Forelimb muscle (tissue), 1 donor: ENCODE measurements at regions not wholly inside any gene's neighbourhood (a gene's known extent, or its start where the extent isn't known, plus 50 kb on each side); places are given as distances from the start of the nearest gene placed in this dataset.
"Not testable (repeated sequence)": the region's sequence is repeated elsewhere in the genome, so short reads cannot be mapped to it uniquely, and the experiment has no call there.

Source experiments
- DNase-seq: peaks from one replicate; pipeline ENCODE4 v3.0.0-alpha.2; 2013; ENCODE audit warnings: low read depth

DNA sequence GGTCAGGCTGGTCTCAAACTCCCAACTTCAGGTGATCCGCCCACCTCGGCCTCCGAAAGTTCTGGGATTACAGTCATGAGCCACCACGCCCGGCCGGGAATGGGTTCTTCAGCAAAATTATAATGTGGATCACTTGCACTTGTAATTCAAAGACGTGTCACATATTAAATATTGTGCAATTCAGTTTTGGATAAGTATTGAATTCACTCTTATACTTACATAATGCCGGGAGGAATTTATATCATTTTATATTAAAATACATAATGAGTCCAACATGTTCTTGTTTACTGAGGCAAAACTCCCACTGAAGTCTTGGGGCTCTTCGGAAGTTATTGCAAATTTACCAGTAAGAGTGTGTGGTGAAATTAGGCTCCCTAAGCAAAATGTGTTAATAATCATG is 635.2 kb upstream of the LUZP2 start:
- no peak for DNase-seq

DNA sequence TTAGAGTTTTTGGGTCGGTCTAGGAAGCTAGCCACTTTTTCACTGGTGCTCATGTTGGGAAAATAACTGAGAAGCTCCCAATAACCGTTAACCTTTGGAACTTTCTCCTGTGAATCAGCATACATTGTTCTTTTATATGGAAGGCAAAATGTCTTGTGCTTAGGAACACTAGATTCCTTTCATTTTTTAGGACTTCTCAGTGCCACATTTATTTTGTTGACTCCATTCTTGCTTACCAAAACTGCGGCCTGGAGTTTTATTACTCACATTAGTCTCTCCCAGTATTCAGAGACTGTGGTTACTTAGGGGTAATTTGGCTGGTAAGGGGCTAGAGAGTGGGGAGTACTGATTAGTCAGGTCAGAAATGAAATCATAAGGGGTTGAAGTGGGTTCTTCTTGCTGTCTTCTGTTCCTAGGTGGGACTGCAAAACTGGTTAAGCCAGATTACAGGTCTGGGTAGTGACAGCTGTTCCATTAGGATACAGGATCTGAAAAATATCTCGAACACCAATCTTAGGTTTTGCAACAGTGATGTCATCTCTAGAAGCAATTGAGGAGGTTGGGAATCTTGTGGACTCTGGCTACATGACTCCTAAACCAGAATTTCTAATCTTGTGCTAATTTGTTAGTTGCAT is 631.4 kb upstream of the LUZP2 start:
- no peak for DNase-seq

DNA sequence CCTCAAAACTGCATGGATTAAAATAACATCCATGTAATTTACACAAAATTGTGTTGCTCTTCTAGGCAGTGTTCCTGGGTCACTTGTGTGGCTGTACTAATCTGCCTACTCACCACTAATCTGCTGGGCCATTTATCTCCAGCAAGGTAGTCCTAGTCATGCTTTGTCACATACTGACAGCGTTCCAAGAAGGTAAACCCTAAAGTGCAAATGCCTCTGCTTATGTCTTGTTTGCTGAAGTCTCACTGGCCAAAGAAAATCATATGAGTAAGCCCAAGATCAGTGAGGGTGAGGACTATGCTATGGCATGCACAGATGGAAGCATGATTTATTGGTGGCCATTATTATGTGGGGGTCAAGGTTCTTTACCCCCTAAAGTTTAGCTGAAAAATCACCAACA is 630.2 kb upstream of the LUZP2 start:
- no peak for DNase-seq

DNA sequence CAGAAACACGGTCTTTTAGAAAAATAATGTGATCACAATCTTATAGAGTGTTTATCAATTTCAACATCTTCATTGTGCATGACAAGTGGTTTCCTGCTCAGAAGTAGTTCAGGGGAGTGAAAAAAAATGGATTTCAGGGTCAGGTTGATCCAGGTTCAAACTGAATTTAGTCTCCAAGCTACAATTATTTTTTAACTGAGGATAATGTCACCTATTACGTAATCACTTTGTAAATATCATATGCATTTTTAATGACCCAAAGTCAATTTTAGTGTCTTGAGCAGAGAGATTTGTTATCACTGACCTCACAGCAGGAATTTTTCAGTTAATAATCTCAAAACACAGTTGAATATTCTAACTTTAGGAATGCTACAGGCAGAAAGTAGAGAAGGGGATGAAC is 627.2 kb upstream of the LUZP2 start:
- no peak for DNase-seq

DNA sequence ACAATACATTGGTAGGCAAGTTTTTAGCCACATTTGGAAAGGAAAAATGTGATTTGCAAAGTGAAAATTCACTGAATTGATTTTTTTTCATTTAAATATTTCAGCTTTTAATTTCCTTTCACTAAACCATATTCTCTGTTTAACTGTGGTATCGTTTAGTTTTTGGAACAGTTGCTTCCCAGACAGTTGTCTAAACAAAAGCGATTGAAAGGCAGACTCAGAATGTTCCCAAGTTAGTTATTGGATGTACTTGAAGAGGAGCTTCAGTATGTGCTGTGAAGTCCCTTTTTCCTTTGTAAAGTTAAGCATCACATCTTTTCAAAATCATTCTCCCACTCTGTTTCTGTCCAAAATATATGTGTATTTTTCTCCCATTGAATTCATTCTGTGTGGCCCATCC is 623.4 kb upstream of the LUZP2 start:
- DNase-seq = no peak

DNA sequence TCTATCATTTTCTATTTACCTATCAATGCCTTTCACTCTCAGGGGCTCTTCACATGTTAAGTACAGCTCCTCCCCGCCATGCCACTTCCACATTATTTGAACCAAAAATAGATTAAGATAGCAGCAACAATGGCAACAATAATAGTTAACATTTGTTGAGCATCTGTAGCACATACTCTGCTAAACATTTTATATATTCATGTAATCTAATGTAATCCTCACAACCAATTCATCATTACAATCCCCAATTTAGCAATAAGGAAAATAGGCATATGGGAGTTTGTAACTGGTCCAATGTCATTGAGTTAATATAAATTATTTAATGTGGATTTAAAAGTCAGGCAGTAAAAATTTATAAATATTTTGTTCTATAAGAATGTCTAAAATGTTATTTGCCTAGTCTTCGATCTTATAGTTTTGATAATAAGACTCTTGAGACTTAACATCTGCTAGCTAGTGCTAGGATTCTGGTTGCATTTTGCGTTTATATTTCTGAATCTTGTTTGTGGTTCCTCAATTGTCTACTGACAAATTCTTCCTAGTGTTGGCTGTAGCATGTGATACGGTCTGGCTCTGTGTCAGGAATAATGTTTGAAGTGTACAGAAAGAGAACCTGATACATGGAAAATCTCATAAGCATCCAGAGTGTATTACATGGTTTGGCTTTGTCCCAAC is 621.5 kb upstream of the LUZP2 start:
- DNase-seq = no peak

DNA sequence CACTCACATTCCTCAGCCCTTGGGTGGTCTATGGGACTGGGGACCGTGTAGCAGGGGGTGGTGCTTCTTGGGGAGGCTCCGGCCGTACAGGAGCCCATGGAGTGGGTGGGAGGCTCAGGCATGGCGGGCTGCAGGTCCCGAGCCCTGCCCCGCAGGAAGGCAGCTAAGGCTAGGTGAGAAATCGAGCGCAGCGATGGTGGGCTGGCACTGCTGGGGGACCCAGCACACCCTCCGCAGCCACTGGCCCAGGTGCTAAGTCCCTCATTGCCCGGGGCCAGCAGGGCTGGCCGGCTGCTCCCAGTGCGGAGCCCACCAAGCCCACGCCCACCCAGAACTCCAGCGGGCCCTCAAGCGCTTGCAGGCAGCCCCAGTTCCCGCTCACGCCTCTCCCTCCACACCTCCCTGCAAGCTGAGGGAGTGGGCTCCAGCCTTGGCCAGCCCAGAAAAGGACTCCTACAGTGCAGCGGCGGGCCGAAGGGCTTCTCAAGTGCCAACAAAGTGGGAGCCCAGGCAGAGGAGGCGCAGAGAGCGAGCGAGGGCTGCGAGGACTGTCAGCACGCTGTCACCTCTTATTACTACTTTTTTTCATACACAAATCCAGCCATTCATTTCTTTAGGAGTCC is 613.3 kb upstream of the LUZP2 start:
- DNase-seq = not testable (repeated sequence)

DNA sequence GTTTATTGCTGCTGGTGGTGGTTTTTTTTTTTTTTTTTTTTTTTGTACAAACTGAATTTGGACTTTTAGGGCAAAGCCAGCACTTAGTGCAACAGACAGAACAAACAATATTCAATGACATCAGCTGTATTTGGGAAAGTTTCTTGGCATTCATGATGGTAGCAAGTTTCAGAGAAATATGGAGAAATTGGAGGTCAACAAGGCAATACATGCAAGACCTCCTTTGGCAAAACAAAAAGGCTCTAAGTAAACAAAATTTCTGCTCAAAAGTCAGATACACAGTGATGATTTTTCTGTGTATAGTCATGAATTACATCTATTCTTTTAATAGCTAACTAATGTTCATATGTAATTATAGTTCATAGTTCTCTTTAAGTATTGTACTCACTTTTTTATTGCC is 612.5 kb upstream of the LUZP2 start:
- no peak for DNase-seq

DNA sequence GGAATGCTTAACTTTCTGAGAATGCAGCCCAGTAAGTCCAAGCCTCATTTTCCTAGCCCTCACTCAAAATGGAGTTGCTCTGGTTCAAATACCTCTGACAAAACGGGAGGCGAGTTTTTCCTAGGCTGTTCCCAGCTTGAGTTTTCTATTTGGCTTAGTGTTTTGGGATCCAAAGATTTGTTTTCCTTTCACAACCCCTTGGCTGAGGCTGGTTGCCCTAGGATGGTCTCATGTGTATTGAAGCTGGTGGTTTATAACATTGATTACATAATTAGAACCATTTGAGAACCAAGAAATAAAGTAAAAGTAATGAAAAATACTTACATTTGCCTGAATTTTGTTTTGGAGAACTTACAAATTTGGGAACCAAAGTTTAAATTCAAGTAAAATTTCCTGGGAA is 611.1 kb upstream of the LUZP2 start:
- no peak for DNase-seq

DNA sequence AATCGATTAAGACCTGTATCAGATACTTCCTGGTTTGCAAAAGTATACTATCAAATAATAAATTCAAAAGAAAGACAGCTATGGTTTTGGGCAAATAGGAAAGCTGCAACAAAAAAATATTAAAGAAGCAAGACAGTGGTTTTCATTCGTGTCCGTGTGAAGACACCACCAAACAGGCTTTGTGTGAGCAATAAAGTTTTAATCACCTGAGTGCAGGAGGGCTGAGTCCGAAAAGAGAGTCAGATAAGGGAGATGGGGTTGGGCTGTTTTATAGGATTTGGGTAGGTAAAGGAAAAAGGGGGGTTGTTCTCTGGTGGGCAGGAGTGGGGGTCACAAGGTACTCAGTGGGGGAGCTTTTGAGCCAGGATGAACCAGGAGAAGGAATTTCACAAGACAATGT is 609.7 kb upstream of the LUZP2 start:
- DNase-seq = not testable (repeated sequence)

DNA sequence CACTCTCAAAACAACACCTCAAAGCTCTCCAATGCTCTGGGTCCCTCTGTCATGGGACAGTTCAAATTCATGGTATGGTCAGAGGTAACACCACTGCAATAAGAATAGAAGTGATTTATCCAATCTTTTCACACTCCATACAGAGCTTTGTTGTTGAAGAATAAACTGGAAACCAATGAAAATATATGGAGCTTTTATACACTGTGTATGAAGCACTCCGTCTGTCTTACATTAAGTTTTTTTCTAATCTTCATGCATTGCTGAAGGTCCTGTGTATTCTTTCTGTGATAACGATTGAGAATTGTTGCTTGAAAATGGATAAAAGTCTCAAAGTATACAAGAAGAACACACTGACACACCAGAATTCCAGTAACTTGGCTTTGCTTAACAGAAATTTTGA is 603.7 kb upstream of the LUZP2 start:
- DNase-seq = no peak

DNA sequence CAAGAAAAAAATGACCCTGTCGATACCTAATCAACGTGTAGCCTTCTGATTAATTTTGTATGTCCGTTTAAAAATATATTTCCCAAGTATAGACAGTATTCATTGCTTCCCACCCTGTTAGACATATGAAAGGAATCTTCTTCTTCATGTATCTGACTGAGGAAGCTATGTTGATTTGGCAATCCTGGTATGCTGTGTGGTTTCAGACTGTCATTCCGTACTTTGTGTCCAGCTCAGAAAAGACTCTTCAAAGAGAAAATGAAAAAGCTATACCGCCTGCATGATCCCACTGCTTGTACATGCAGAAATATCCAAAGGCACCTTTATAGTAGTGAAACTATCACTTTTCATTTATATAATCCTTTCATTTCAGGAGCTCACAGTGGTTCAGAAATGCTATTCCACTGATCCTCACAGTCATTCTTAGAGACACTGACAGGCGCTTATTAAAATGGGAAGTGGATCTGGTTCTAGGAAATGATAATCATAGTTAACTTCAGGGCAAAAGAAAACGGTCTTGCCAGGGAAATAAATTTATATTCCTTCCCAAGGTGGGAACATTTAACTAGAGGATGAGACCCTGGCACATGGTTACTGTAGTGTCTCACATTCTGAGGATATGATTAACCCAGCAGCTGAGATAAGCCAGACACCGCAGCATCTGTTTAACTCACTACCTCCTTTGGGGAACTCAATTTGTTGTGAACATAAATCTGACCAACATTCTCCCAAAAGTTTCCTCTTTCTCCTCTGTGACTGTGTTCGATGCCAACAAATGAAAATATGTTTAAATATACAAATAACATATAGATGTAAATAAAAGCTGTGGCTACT is 599.2 kb upstream of the LUZP2 start:
- DNase-seq = no peak

DNA sequence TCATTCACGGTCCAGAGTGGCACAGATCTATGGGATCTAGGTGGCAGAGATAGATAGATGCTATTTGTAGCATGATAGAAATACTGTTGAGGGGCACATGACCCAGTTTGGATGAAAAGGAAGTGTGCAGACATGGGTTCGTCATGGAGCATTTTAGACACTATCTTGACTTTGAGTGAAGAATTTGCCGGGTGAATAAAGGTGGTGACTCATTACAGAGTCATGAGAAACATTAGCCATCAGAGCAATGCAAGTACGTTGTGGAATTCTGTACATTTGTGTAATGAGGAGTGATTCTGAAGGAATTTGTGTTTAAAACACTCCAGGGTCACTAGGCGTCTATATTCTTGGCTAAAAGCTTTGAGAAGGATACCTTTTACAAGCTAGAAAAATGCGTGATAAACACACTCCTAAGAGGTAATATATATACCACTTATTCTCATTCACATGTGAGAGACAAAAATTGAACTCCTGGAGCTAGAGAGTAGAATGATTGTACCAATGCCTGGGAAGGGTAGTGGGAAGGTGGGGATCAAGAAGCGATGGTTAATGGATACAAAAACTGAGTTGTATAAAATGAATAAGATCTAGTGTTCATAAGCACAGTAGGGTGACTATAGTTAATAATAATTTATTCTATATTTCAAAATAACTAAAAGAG is 593.7 kb upstream of the LUZP2 start:
- DNase-seq = no peak

DNA sequence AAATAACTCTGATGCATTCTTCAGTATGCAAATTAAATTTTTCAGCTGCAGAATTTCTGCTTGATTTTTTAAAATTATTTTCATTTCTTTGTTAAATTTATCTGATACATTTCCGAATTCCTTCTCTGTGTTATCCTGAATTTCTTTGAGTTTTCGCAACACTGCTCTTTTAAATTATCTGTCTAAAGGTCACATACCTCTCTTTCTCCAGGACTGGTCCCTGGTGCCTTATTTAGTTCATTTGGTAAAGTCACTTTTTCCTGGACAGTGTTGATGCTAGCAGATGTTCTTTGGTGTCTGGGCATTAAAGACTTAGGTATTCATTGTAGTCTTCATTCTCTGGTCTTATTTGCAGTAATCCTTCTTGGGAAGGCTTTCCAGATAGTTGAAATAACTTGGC is 577.4 kb upstream of the LUZP2 start:
- no peak for DNase-seq

DNA sequence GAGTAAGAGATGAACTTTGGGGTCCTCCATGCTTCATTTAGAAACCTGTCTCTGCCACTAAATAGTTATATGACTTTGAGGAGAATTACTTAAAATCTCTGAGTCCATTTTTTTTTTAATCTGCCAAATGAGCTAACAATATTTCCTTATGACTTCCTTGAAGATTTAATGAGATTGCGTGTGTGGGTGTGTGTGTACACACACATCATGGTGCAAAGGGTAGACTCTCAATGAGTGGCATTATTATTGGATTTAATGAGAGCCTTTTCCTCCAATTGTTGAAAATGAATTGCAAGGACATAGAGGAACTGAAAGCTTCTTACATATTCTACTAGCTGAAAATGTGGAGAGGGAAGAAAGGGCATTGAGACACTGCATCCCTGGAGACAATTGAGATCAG is 573.5 kb upstream of the LUZP2 start:
- no peak for DNase-seq

DNA sequence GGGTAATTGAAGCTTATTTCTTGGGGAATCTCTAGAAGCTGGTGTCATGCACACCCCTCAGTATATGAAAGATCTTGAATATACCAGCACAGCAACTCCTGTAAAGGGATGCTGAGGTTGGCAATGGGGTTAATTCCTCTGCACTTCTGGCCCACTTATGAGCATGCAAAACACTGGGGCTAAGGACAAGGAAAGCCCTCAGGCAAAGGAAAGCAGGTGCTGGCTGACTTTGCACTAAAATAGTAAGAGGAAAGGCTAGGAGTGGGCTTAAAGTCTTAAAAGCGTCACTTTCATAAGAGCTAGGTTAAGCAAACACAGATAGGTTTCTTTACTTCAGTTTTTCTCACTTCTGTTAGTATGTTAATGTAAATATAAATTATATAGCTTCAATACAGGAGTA is 572.6 kb upstream of the LUZP2 start:
- DNase-seq = no peak

DNA sequence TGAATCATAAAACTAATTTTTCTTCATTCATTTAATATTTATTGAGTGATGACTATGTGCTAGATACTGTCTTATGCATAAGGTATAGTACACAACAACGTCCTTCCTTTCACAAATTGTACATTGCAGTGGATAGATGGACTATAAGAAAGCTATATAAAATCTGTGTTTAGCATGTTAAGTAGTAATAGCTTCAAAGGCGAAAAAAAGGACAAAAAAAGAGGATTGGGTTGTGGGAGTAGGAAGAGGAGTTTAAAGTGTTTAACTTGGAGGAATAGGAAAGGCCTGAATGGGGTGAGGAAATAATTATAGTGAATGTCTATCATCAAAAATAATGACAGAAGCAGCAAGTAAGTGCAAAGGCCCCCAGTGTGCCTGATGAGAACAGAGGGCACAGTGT is 565.4 kb upstream of the LUZP2 start:
- DNase-seq = no peak

DNA sequence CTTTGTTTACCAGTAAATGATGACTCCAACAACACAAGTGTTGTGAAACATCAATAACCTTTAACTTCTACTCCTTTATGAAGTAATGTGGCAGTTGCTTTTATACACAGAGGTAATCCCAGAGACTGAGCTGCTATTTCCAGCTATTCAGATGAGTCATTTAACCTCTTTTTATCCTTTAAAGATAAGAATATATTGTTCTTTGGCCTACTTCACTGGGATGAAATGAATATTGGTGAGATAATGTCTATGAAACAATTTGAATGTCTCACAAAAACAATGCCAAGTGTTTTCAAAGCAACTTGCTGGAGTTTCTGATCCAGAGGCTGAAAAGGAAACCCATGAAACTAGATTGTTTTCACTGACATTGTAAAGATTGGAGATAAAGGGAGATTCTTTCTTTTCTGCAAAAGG is 564.4 kb upstream of the LUZP2 start:
- no peak for DNase-seq

DNA sequence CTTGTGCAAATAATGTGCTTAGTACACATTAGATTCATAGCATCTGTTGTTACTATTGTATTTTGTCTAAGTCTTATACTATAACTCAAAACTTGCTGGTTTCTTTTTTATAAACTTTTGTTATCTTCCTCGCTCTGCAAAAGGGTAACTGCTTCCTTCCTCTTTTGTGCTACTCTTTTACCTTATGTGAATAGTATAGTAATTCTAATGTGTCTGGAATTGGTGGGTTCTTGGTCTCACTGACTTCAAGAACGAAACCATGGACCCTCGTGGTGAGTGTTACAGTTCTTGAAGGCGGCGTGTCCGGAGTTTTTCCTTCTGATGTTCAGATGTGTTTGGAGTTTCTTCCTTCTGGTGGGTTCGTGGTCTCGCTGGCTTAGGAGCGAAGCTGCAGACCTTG is 563.1 kb upstream of the LUZP2 start:
- DNase-seq = no peak

DNA sequence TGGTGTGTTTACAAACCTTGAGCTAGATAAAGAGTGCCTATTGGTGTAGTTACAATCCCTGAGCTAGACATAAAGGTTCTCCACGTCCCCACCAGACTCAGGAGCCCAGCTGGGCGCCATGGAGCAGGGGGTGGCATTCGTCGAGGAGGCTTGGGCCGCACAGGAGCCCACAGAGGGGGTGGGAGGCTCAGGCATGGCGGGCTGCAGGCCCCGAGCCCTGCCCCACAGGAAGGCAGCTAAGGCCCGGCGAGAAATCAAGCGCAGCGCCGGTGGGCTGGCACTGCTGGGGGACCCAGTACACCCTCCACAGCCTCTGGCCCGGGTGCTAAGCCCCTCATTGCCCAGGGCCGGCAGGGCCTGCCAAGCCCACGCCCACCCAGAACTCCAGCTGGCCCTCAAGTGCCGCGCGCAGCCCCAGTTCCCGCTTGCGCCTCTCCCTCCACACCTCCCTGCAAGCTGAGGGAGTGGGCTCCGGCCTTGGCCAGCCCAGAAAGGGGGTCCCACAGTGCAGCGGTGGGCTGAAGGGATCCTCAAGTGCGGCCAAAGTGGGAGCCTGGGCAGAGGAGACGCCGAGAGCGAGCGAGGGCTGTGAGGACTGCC is 562.1 kb upstream of the LUZP2 start:
- DNase-seq = not testable (repeated sequence)

DNA sequence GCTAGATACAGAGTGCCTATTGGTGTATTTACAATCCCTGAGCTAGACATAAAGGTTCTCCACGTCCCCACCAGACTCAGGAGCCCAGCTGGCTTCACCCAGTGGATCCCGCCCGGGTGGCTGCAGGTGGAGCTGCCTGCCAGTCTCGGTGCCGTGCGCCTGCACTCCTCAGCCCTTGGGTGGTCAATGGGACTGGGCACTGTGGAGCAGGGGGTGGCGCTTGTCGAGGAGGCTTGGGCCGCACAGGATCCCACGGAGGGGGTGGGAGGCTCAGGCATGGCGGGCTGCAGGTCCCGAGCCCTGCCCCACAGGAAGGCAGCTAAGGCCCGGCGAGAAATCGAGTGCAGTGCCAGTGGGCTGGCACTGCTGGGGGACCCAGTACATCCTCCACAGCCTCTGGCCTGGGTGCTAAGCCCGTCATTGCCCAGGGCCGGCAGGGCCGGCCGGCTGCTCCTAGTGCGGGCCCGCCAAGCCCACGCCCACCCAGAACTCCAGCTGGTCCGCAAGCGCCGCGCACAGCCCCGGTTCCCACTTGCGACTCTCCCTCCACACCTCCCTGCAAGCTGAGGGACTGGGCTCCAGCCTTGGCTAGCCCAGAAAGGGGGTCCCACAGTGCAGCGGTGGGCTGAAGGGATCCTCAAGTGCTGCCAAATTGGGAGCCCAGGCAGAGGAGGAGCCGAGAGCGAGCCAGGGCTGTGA is 554.6 kb upstream of the LUZP2 start:
- DNase-seq = not testable (repeated sequence)
